Heart left ventricle (tissue), 13 donors: ENCODE measurements at regions not wholly inside any gene's neighbourhood (a gene's known extent, or its start where the extent isn't known, plus 50 kb on each side); places are given as distances from the start of the nearest gene placed in this dataset.

Source experiments
- CTCF ChIP-seq, 12 donors: fragments of 200-600 bp; sonication (generic) in 4 of 12; IDR thresholded peaks; one replicate each; pipeline versions ENCODE4 v1.5.0 to v1.8.0; 2018 to 2022; ENCODE audit warnings: antibody characterized with exemption in 12 of 12, mild to moderate bottlenecking in 5 of 12
- POLR2A ChIP-seq, 2 donors: fragments of 450-650 bp; IDR thresholded peaks; one replicate each; pipeline ENCODE4 v1.6.1; 2017; ENCODE audit warnings: antibody characterized with exemption in 2 of 2, mild to moderate bottlenecking in 2 of 2, moderate library complexity in 2 of 2
- donor health status: ischemic (EF 13 %, LVEDD 7.1; RV severe dilation, severe dysfunction).
- donor health status: DM: no; HTN: yes; CAD: no.
- donor health status: DM: no; HTN: no; CAD: no.
- donor health status: ischemic (EF 25% LVEDD 6.9; RV normal size, moderate dysfunction).
- donor health status: ischemic (EF 25% LVEDD 5.7; RV mildly dilated, moderate dysfunction).
- donor health status: ischemic (EF 35%, LVEDD 5.7; RV mildly dilated, moderate dysfunction).
- donor health status: nonischemic (EF 11% LVEDD 7.7; RV severe dilation, severe dysfunction).
- donor health status: DM: yes; HTN: yes; CAD: no.
- donor health status: PGD.
- donor health status: ischemic (EF 29% LVEDD 5.4; RV normal size, mild dysfunction).
- donor health status: nonischemic (EF 23%, LVEDD 6.1; RV moderate dilation, normal function).

GRCh38 chr11:95606824-95607223 lies 182.8 kb downstream of the FAM76B start:
- TF ChIP-seq CTCF (IDR thresholded peaks at IDR 0.05) (no peak), POLR2A (IDR thresholded peaks at IDR 0.05) (no peak)
